ENCODE measurements at regions not wholly inside any gene's neighbourhood (a gene's known extent, or its start where the extent isn't known, plus 50 kb on each side); places are given as distances from the start of the nearest gene placed in this dataset.

DNA sequence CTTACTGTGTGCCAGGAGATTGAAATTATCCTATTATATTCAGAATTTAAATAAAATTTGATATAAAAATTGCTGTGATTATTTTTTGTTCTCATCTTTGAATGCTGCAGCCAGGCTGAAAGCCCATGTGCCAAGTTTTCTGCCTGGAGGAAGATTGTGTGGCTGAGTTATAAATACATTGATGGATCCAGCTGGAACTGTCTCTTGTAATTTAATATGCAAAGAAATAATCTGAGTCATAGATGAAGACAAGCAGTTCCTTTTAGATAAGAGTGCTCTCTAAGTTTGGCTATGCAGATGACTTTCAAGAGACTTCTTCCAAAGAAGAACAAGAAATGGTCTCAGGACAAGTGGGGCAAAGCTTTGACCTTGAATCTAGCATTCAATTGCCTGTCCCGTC, 871.0 kb downstream of the CDH11 start:
- H3K27ac ChIP-seq, result no peak overlapping the region
- no peaks in the 10 kb centered on the region for H3K9me3 ChIP-seq (ENCODE audit: low read depth, low read length)
- DNase-seq (ENCODE audit: low read depth, low spot score), result no peak
- no peak overlapping the region for H3K4me3 ChIP-seq
- no peak for TF ChIP-seq FOXP2 (optimal IDR thresholded peaks at IDR 0.05; ENCODE audit: control extremely low read depth, extremely low read length, insufficient read depth)
- no peak for TF ChIP-seq POLR2AphosphoS5 (IDR thresholded peaks at IDR 0.05; ENCODE audit: borderline replicate concordance, low read depth, low read length)
- no peak for TF ChIP-seq EZH2 (IDR thresholded peaks at IDR 0.05)
- H3K36me3 ChIP-seq (ENCODE audit: insufficient read depth, low read length), result no peaks in the 10 kb centered on the region
- no peak overlapping the region for H3K9ac ChIP-seq (ENCODE audit: insufficient read length)

DNA sequence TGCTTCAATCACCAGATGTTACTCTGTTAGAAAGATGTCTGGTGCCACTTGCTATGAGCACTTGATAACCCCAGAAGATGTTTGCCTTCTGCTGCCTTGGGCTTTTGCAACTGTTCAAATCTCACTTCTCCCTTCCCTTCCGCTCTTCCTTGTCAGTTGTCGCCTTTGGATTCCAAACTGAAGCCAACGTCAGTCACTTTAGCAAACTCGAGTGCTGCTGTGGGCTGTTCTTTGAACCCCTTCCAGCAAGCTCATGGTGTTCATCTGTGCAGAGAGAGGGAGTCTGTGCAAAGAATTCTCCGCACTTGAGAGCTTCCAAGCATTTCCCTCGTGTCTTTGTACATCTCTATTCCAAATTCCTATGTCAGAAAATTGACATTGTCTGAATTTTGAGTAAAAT, 879.4 kb downstream of the CDH11 start:
- Histone ChIP-seq H3K9me3 (ENCODE audit: low read depth, low read length) (no peaks in the 10 kb centered on the region; the same call in 1 of the 2 replicates), H3K36me3 (ENCODE audit: insufficient read depth, low read length) (no peaks in the 10 kb centered on the region), H3K9ac (ENCODE audit: insufficient read length) (no peak overlapping the region), H3K4me3 (no peak overlapping the region), H3K27ac (no peak overlapping the region)
- no peak for DNase-seq (ENCODE audit: low read depth, low spot score)
- TF ChIP-seq EZH2 (IDR thresholded peaks at IDR 0.05) (no peak), POLR2AphosphoS5 (IDR thresholded peaks at IDR 0.05; ENCODE audit: borderline replicate concordance, low read depth, low read length) (no peak), FOXP2 (optimal IDR thresholded peaks at IDR 0.05; ENCODE audit: control extremely low read depth, extremely low read length, insufficient read depth) (no peak)

DNA sequence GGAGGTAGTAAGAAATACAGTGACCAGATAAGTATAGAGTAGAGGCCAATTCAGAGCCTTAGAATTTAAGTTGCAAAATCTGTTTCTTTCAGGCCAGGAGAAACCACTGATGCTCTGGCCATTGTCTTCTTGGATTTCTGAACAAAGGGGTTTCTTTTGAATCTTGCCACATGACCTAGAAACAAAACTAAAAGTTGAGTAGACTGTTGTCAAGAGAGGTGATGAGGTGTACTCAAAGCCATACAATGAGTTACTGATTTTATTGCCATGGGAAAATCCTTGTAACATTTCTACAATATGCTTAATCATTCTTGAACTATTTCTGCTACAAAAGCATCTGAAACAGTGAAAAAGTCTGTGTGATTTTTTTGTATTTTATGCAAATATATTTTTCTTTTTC, 881.3 kb downstream of the CDH11 start:
- TF ChIP-seq EZH2 (IDR thresholded peaks at IDR 0.05), result no peak
- TF ChIP-seq POLR2AphosphoS5 (IDR thresholded peaks at IDR 0.05; ENCODE audit: borderline replicate concordance, low read depth, low read length), result no peak
- no peak for TF ChIP-seq FOXP2 (optimal IDR thresholded peaks at IDR 0.05; ENCODE audit: control extremely low read depth, extremely low read length, insufficient read depth)
- DNase-seq (ENCODE audit: low read depth, low spot score), result no peak
- Histone ChIP-seq H3K4me3 (no peak overlapping the region), H3K27ac (no peak overlapping the region), H3K9me3 (ENCODE audit: low read depth, low read length) (no peaks in the 10 kb centered on the region; the same call in 1 of the 2 replicates), H3K9ac (ENCODE audit: insufficient read length) (no peak overlapping the region), H3K36me3 (ENCODE audit: insufficient read depth, low read length) (no peaks in the 10 kb centered on the region)

DNA sequence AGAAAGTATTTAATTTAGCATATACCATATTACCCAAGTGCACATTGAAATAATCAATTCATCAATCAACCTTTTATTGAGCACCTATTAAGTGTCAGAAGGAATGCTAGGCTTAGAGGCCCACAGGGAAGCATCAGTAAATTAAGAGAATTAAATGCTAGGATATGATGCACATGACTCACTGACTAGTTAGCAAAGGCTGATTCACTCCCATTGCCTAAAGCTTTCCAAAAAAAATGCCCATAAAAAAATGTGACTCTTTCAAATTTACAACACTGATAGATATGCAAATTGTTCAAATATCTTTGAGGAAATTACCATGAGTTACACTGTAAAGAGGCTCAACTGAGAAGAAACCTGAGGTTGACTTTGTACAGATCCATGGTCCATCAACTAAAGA, 883.3 kb downstream of the CDH11 start:
- Histone ChIP-seq H3K9ac (ENCODE audit: insufficient read length) (no peak overlapping the region), H3K27ac (no peak overlapping the region), H3K4me3 (no peak overlapping the region), H3K36me3 (ENCODE audit: insufficient read depth, low read length) (no peaks in the 10 kb centered on the region), H3K9me3 (ENCODE audit: low read depth, low read length) (no peaks in the 10 kb centered on the region)
- TF ChIP-seq FOXP2 (optimal IDR thresholded peaks at IDR 0.05; ENCODE audit: control extremely low read depth, extremely low read length, insufficient read depth) (no peak), EZH2 (IDR thresholded peaks at IDR 0.05) (no peak)
- no peak for DNase-seq (ENCODE audit: low read depth, low spot score)

DNA sequence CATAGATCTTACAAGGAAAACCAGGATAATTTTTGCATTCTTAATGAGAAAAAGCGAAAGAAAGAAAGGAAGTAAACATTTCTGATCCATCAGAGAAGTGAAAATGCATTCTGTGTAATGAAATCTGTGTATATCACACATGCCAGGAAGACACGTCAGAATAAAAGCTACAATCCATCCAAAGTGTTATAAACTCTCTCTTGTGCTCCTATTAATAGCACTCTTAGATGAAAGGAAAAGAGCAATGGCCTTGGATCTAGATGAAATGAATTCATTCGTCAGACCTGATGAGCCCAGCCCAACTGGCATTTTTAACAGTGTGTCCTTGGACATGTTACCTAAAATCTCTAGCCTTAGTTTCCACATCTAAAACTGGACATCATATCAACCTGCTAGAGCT, 885.5 kb downstream of the CDH11 start:
- TF ChIP-seq FOXP2 (optimal IDR thresholded peaks at IDR 0.05; ENCODE audit: control extremely low read depth, extremely low read length, insufficient read depth) (no peak), POLR2AphosphoS5 (IDR thresholded peaks at IDR 0.05; ENCODE audit: borderline replicate concordance, low read depth, low read length) (no peak), EZH2 (IDR thresholded peaks at IDR 0.05) (no peak)
- no peak for DNase-seq (ENCODE audit: low read depth, low spot score)
- Histone ChIP-seq H3K36me3 (ENCODE audit: insufficient read depth, low read length) (no peaks in the 10 kb centered on the region), H3K9ac (ENCODE audit: insufficient read length) (no peak overlapping the region), H3K27ac (no peak overlapping the region), H3K9me3 (ENCODE audit: low read depth, low read length) (no peaks in the 10 kb centered on the region), H3K4me3 (no peak overlapping the region)

DNA sequence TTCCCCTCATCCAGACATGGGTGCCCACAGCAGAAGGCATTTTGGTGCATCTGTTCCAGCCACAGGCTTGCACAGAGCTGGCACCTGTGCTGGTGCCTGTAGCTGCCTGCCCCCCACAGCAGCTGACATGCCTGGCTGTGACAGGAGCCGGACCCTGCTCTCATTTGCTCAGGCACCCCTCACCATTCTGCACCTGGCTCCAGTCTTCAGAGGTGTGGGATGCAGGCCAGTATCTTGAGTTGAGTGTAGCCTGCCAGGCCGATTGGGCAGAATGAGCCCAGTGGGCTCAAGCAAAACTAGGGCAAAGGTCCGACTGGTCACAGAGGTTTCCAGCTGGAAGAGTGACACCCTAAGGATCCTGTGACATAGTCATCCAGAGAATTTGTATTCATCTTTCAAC, 887.7 kb downstream of the CDH11 start:
- Histone ChIP-seq H3K36me3 (ENCODE audit: insufficient read depth, low read length) (no peaks in the 10 kb centered on the region), H3K27ac (no peak overlapping the region), H3K9ac (ENCODE audit: insufficient read length) (no peak overlapping the region), H3K9me3 (ENCODE audit: low read depth, low read length) (no peaks in the 10 kb centered on the region), H3K4me3 (no peak overlapping the region)
- no peak for TF ChIP-seq EZH2 (IDR thresholded peaks at IDR 0.05)
- TF ChIP-seq POLR2AphosphoS5 (IDR thresholded peaks at IDR 0.05; ENCODE audit: borderline replicate concordance, low read depth, low read length), result no peak
- TF ChIP-seq FOXP2 (optimal IDR thresholded peaks at IDR 0.05; ENCODE audit: control extremely low read depth, extremely low read length, insufficient read depth), result no peak
- DNase-seq (ENCODE audit: low read depth, low spot score), result no peak

DNA sequence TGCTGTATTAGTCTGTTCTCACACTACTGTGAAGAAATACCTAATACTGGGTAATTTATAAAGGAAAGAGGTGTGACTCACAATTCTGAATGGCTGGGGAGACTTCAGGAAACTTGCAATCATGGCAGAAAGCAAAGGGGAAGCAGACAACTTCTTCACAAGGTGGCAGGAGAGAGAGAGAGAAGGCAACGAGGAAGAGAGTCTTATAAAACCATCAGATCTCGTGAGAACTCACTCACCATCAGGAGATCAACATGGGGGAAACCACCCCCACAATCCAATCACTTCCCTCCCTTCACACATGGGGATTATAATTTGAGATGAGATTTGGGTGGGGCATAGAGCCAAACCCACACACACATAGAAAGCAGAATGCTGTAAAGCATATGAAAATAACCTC, 896.2 kb downstream of the CDH11 start:
- no peak overlapping the region for H3K27ac ChIP-seq

DNA sequence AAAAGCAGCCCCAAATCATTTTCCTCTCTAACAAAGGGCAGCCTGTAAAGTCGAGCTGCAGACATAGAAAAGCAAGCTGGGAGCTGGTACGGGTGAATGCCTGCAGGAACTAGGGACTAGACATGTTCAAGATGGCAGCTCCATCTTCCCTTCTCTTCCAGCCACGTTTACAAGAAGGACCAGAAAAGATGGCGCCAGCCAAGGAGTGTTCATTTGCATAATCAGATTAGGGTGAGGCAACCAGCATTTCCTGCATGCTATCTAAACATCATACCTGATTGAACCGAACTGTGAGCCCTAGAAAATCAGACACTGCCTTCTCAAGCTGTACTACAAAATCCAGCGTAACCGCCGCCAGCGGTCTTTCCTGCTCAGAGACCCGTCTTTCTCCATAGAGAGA, 896.8 kb downstream of the CDH11 start:
- Histone ChIP-seq H3K4me3 (no peak overlapping the region), H3K9me3 (ENCODE audit: low read depth, low read length) (no peaks in the 10 kb centered on the region), H3K27ac (no peak overlapping the region), H3K9ac (ENCODE audit: insufficient read length) (no peak overlapping the region), H3K36me3 (ENCODE audit: insufficient read depth, low read length) (no peaks in the 10 kb centered on the region)
- TF ChIP-seq POLR2AphosphoS5 (IDR thresholded peaks at IDR 0.05; ENCODE audit: borderline replicate concordance, low read depth, low read length) (no peak), FOXP2 (optimal IDR thresholded peaks at IDR 0.05; ENCODE audit: control extremely low read depth, extremely low read length, insufficient read depth) (no peak), EZH2 (IDR thresholded peaks at IDR 0.05) (no peak)
- DNase-seq (ENCODE audit: low read depth, low spot score), result no peak

More for the DNA sequence above, 896.2 kb downstream of the CDH11 start:
- no peaks in the 10 kb centered on the region for H3K9me3 ChIP-seq (ENCODE audit: low read depth, low read length)
- TF ChIP-seq EZH2 (IDR thresholded peaks at IDR 0.05) (no peak), FOXP2 (optimal IDR thresholded peaks at IDR 0.05; ENCODE audit: control extremely low read depth, extremely low read length, insufficient read depth) (no peak), POLR2AphosphoS5 (IDR thresholded peaks at IDR 0.05; ENCODE audit: borderline replicate concordance, low read depth, low read length) (no peak)
- H3K9ac ChIP-seq (ENCODE audit: insufficient read length), result no peak overlapping the region
- H3K4me3 ChIP-seq, result no peak overlapping the region
- no peaks in the 10 kb centered on the region for H3K36me3 ChIP-seq (ENCODE audit: insufficient read depth, low read length)
- no peak for DNase-seq (ENCODE audit: low read depth, low spot score)

DNA sequence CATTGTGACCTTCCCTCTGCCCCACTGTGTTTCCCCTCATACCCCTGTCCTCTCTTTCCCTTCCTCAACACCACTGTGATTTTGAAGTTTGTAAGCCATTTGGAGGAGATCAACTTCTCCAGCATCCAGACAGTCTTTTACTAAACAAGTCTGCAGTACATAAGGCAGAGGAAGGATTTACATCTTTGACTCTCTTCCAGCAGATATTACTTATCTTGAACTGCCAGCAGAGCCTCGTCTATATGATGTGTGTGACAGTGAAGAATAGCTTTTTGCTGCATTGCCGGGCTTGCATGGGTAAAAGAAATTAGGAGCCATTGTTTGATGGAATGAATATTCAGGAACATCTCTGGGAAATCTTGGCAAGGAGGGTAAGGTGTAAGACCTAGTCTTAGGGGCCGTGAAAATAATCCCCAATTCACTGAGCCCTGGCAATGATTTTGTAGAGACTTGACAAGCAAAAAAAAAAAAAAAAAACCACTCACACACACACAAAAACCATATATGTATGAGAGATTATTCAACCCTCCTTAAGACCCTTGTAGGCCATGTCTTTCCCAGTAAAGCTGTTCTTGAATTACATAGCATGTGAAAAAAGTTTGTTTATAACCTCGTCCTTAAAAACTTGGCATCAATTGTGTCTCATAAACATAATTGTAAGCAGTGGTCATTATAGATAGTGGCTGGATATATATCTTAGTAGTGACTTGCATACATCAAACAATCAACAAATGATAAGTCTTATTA, 903.9 kb downstream of the CDH11 start:
- DNase-seq (ENCODE audit: low read depth, low spot score), result no peak

More for the DNA sequence above, 903.9 kb downstream of the CDH11 start:
- Histone ChIP-seq H3K9me3 (ENCODE audit: low read depth, low read length) (no peaks in the 10 kb centered on the region), H3K27ac (no peak overlapping the region), H3K4me3 (no peak overlapping the region), H3K36me3 (ENCODE audit: insufficient read depth, low read length) (no peaks in the 10 kb centered on the region), H3K9ac (ENCODE audit: insufficient read length) (no peak overlapping the region)
- no peak for TF ChIP-seq POLR2AphosphoS5 (IDR thresholded peaks at IDR 0.05; ENCODE audit: borderline replicate concordance, low read depth, low read length)
- TF ChIP-seq EZH2 (IDR thresholded peaks at IDR 0.05), result no peak
- TF ChIP-seq FOXP2 (optimal IDR thresholded peaks at IDR 0.05; ENCODE audit: control extremely low read depth, extremely low read length, insufficient read depth), result no peak

All from SK-N-MC (cell line).